ENCODE measurements at regions not wholly inside any gene's neighbourhood (a gene's known extent, or its start where the extent isn't known, plus 50 kb on each side); places are given as distances from the start of the nearest gene placed in this dataset.

DNA sequence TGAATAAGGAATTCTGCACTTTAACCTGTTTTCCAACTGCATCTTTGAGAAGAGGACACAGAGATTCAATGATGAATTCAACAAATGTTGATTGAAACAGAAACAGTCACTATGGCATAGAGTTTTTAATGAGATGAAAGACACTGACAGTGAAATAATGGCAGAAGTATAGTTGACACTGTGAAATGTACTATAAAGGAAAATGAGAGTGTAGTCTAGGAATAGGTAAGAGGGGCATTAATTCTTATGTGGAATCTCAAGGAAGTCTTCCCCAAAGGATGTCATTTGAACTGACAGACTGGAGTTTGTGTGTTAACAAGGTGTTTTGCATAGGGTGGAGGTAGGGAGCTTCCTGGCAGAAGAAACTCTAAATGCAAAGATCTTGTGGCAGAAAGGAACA, 566.2 kb downstream of the TDRD15 start:
- no peak for TF ChIP-seq YY1 (IDR thresholded peaks at IDR 0.05; ENCODE audit: insufficient read depth, insufficient read length)
- no peak for TF ChIP-seq SUZ12 (IDR thresholded peaks at IDR 0.05; ENCODE audit: extremely low read depth, insufficient read depth, insufficient read length)
- no peak for TF ChIP-seq ZNF274 (IDR thresholded peaks at IDR 0.05; ENCODE audit: low read depth, low read length)
- no peak for DNase-seq (ENCODE audit: low read depth, low spot score)
- Histone ChIP-seq H3K4me1 (ENCODE audit: insufficient read depth, insufficient read length) (no peaks in the 10 kb centered on the region), H3K9me3 (ENCODE audit: insufficient read depth, low read length) (no peaks in the 10 kb centered on the region), H3K9ac (ENCODE audit: insufficient read length, low read depth) (no peak overlapping the region), H3K27me3 (ENCODE audit: insufficient read depth, insufficient read length) (no peaks in the 10 kb centered on the region), H3K4me3 (ENCODE audit: insufficient read length, low read depth) (no peak overlapping the region), H3K36me3 (ENCODE audit: insufficient read depth, insufficient read length, low read length) (no peaks in the 10 kb centered on the region)

DNA sequence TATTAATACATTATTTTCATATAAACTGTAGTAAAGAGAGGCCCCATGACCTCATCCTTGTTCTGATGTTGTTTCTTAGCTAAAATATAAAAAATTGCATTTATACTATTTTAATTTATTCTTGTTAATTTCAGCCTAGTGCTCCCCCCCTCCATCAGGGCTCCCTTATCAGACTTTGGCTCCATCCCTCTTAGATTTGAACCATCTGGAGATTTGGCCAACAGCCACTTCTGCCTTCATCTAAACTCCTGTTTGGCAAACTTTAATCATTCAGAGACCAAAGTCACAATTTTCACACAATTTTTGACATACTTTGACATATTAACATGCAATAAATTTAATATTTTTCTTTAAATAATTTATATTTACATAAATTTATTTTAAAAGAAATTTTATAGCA, 569.3 kb downstream of the TDRD15 start:
- H3K9ac ChIP-seq (ENCODE audit: insufficient read length, low read depth): no peak overlapping the region
- H3K4me1 ChIP-seq (ENCODE audit: insufficient read depth, insufficient read length): no peaks in the 10 kb centered on the region
- no peaks in the 10 kb centered on the region for H3K36me3 ChIP-seq (ENCODE audit: insufficient read depth, insufficient read length, low read length)
- no peaks in the 10 kb centered on the region for H3K27me3 ChIP-seq (ENCODE audit: insufficient read depth, insufficient read length)
- TF ChIP-seq ZNF274 (IDR thresholded peaks at IDR 0.05; ENCODE audit: low read depth, low read length) (no peak), YY1 (IDR thresholded peaks at IDR 0.05; ENCODE audit: insufficient read depth, insufficient read length) (no peak), SUZ12 (IDR thresholded peaks at IDR 0.05; ENCODE audit: extremely low read depth, insufficient read depth, insufficient read length) (no peak)
- DNase-seq (ENCODE audit: low read depth, low spot score): no peak
- H3K4me3 ChIP-seq (ENCODE audit: insufficient read length, low read depth): no peak overlapping the region
- H3K9me3 ChIP-seq (ENCODE audit: insufficient read depth, low read length): no peaks in the 10 kb centered on the region

DNA sequence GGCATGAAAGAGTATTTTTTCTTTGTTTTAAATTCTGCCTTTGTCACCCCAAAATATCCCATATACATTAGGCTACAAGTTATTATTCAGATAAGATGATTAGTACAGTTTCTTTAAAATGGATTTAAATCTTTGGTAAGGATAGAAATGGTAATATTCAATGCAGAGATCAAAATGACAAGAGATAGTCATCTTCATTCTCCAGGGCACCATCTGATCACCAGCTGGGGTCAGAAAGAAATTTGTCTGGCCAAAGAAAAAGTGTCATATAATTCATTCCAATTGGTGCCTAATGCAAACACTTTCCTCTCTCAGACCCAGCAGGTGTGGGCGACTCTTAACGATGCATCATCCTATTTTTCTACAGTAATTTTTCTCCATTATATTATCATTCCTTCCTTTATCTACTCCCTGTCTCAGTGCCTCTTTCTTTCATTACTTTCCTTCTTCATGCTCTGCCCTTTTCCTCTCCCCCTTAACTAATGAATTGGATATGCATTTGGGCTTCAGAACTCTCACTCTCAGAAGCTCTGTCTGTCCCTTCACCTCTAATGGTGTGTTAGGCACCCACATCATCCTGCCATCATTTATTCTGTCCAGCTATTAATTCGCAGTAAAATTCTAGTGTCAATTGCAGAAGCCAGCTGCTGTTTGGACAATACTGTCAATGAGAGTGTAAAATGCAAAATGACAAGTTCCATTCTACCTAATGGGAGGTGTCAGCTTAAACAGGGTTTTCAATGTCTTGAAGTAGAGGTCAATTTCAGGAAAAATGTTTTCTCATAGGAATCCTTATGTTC, 570.5 kb downstream of the TDRD15 start:
- DNase-seq (ENCODE audit: low read depth, low spot score): no peak
- no peak overlapping the region for H3K4me3 ChIP-seq (ENCODE audit: insufficient read length, low read depth)
- TF ChIP-seq SUZ12 (IDR thresholded peaks at IDR 0.05; ENCODE audit: extremely low read depth, insufficient read depth, insufficient read length) (no peak), YY1 (IDR thresholded peaks at IDR 0.05; ENCODE audit: insufficient read depth, insufficient read length) (no peak), ZNF274 (IDR thresholded peaks at IDR 0.05; ENCODE audit: low read depth, low read length) (no peak)
- H3K4me1 ChIP-seq (ENCODE audit: insufficient read depth, insufficient read length): no peaks in the 10 kb centered on the region
- H3K36me3 ChIP-seq (ENCODE audit: insufficient read depth, insufficient read length, low read length): no peaks in the 10 kb centered on the region
- no peak overlapping the region for H3K9ac ChIP-seq (ENCODE audit: insufficient read length, low read depth)
- H3K9me3 ChIP-seq (ENCODE audit: insufficient read depth, low read length): no peaks in the 10 kb centered on the region
- no peaks in the 10 kb centered on the region for H3K27me3 ChIP-seq (ENCODE audit: insufficient read depth, insufficient read length)

DNA sequence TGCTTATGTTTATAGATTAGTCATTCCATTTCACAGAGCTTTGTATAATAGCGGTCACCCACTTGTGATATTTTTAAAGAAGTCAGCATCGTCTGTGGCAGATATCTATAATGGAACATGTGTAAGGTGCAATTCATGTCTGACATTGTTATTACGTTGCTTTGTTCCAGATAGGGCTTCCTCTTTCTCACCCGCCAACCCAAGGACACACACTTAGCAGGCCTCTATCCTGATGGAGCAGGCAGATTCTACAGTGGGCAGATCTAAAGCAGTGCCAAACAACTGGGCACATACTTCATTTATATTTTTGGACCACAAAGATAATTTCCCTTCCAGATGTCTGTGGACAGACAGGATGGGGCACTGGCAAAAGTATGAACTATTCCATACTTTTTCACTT, 573.1 kb downstream of the TDRD15 start:
- H3K9me3 ChIP-seq (ENCODE audit: insufficient read depth, low read length): no peaks in the 10 kb centered on the region
- H3K4me3 ChIP-seq (ENCODE audit: insufficient read length, low read depth): no peak overlapping the region
- no peaks in the 10 kb centered on the region for H3K36me3 ChIP-seq (ENCODE audit: insufficient read depth, insufficient read length, low read length)
- H3K4me1 ChIP-seq (ENCODE audit: insufficient read depth, insufficient read length): no peaks in the 10 kb centered on the region
- no peak for TF ChIP-seq YY1 (IDR thresholded peaks at IDR 0.05; ENCODE audit: insufficient read depth, insufficient read length)
- no peak for TF ChIP-seq ZNF274 (IDR thresholded peaks at IDR 0.05; ENCODE audit: low read depth, low read length)
- TF ChIP-seq SUZ12 (IDR thresholded peaks at IDR 0.05; ENCODE audit: extremely low read depth, insufficient read depth, insufficient read length): no peak
- DNase-seq (ENCODE audit: low read depth, low spot score): no peak
- H3K9ac ChIP-seq (ENCODE audit: insufficient read length, low read depth): no peak overlapping the region
- H3K27me3 ChIP-seq (ENCODE audit: insufficient read depth, insufficient read length): no peaks in the 10 kb centered on the region

DNA sequence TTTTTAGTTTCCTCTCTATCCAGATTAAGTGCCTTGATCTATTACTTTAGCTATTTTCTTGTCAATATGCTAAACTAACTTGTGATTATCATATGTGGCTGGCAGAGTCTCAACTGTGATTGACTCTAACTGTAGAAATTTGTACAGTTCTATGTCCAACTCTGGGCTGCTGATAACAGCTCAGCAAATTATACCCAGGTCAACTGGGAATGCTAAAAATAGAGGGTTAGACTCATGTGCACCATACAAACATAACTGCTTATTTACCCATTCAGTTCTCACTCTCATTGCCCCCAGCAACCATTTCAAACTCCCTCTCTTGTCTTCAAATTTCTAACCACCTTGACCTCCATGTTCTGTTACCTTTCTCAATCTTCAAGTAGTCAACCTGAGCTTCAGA, 576.9 kb downstream of the TDRD15 start:
- no peak for TF ChIP-seq SUZ12 (IDR thresholded peaks at IDR 0.05; ENCODE audit: extremely low read depth, insufficient read depth, insufficient read length)
- no peak for TF ChIP-seq ZNF274 (IDR thresholded peaks at IDR 0.05; ENCODE audit: low read depth, low read length)
- no peak for TF ChIP-seq YY1 (IDR thresholded peaks at IDR 0.05; ENCODE audit: insufficient read depth, insufficient read length)
- H3K4me1 ChIP-seq (ENCODE audit: insufficient read depth, insufficient read length): no peaks in the 10 kb centered on the region
- DNase-seq (ENCODE audit: low read depth, low spot score): no peak
- H3K4me3 ChIP-seq (ENCODE audit: insufficient read length, low read depth): no peak overlapping the region
- no peaks in the 10 kb centered on the region for H3K9me3 ChIP-seq (ENCODE audit: insufficient read depth, low read length)
- no peak overlapping the region for H3K9ac ChIP-seq (ENCODE audit: insufficient read length, low read depth)
- H3K36me3 ChIP-seq (ENCODE audit: insufficient read depth, insufficient read length, low read length): no peaks in the 10 kb centered on the region
- no peaks in the 10 kb centered on the region for H3K27me3 ChIP-seq (ENCODE audit: insufficient read depth, insufficient read length)

DNA sequence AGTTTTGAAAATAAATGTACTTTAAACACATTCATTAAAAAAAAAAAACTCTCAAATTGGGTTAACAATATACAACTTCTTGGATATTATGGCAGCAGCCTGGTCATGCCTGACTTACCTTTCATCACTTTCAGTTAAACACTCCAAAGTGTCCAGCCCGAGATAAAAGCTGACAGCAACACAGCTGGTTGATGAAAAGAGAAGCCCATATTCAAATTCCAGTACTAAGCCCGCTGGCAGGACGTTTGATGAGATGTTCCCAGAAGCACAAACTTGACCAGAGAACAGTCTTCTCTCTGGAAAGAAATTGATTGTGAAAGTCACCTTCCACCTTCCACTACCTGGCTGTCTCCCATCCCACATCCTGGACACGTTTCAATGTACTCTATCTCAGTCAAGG, 586.3 kb downstream of the TDRD15 start:
- H3K36me3 ChIP-seq (ENCODE audit: insufficient read depth, insufficient read length, low read length): no peaks in the 10 kb centered on the region
- no peak for DNase-seq (ENCODE audit: low read depth, low spot score)
- no peak overlapping the region for H3K4me3 ChIP-seq (ENCODE audit: insufficient read length, low read depth)
- H3K9ac ChIP-seq (ENCODE audit: insufficient read length, low read depth): no peak overlapping the region
- H3K9me3 ChIP-seq (ENCODE audit: insufficient read depth, low read length): no peaks in the 10 kb centered on the region
- TF ChIP-seq ZNF274 (IDR thresholded peaks at IDR 0.05; ENCODE audit: low read depth, low read length): no peak
- TF ChIP-seq SUZ12 (IDR thresholded peaks at IDR 0.05; ENCODE audit: extremely low read depth, insufficient read depth, insufficient read length): no peak
- TF ChIP-seq YY1 (IDR thresholded peaks at IDR 0.05; ENCODE audit: insufficient read depth, insufficient read length): no peak
- no peaks in the 10 kb centered on the region for H3K27me3 ChIP-seq (ENCODE audit: insufficient read depth, insufficient read length)
- no peaks in the 10 kb centered on the region for H3K4me1 ChIP-seq (ENCODE audit: insufficient read depth, insufficient read length)

DNA sequence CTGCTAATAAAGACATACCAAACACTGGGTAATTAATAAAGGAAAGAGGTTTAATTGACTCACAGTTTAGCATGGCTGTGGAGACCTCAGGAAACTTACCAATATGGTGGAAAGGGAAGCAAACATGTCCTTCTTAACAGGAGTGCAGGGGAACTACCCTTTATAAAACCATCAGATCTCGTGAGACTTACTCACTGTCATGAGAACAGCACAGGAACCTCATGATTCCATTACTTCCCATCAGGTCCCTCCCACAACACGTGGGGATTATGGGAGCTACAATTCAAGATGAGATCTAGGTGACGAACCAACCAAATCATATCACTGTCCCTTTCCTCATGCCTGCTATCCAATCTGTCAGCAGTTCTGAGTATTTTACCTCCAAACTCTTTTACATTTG, 586.7 kb downstream of the TDRD15 start:
- TF ChIP-seq SUZ12 (IDR thresholded peaks at IDR 0.05; ENCODE audit: extremely low read depth, insufficient read depth, insufficient read length) (no peak), ZNF274 (IDR thresholded peaks at IDR 0.05; ENCODE audit: low read depth, low read length) (no peak), YY1 (IDR thresholded peaks at IDR 0.05; ENCODE audit: insufficient read depth, insufficient read length) (no peak)
- Histone ChIP-seq H3K27me3 (ENCODE audit: insufficient read depth, insufficient read length) (no peaks in the 10 kb centered on the region), H3K9me3 (ENCODE audit: insufficient read depth, low read length) (no peaks in the 10 kb centered on the region)

More for the DNA sequence above, 586.7 kb downstream of the TDRD15 start:
- H3K9ac ChIP-seq (ENCODE audit: insufficient read length, low read depth): no peak overlapping the region
- no peaks in the 10 kb centered on the region for H3K36me3 ChIP-seq (ENCODE audit: insufficient read depth, insufficient read length, low read length)
- H3K4me3 ChIP-seq (ENCODE audit: insufficient read length, low read depth): no peak overlapping the region
- no peaks in the 10 kb centered on the region for H3K4me1 ChIP-seq (ENCODE audit: insufficient read depth, insufficient read length)
- DNase-seq (ENCODE audit: low read depth, low spot score): no peak
